H9 (cell line): ENCODE measurements at regions not wholly inside any gene's neighbourhood (a gene's known extent, or its start where the extent isn't known, plus 50 kb on each side); places are given as distances from the start of the nearest gene placed in this dataset.

Experiments
- DNase-seq: peaks from one replicate; pipeline ENCODE4 v3.0.0-alpha.2; 2017
- H2AFZ ChIP-seq: one replicate; pipeline ENCODE4 v1.6.1; 2013; ENCODE audit warnings: mild to moderate bottlenecking, low read length, control low read depth, moderate library complexity
- H2AK5ac ChIP-seq: 2 replicates; pipeline ENCODE4 v1.6.1; 2013; ENCODE audit warnings: low read length, control low read depth, mixed read lengths; ENCODE audit not compliant: insufficient read length
- H2BK120ac ChIP-seq: one replicate; pipeline ENCODE4 v1.6.1; 2013; ENCODE audit warnings: low read depth, mild to moderate bottlenecking, low read length, control low read depth, inconsistent platforms; ENCODE audit not compliant: poor library complexity, severe bottlenecking
- H2BK12ac ChIP-seq: 2 replicates; pipeline ENCODE4 v1.6.1; 2013; ENCODE audit warnings: low read length, control low read depth, mixed read lengths, low read depth; ENCODE audit not compliant: insufficient read length
- H2BK15ac ChIP-seq: 2 replicates; pipeline ENCODE4 v1.6.1; 2013; ENCODE audit warnings: low read depth, low read length, control low read depth
- H2BK20ac ChIP-seq: one replicate; pipeline ENCODE4 v1.6.1; 2013; ENCODE audit warnings: low read depth, mild to moderate bottlenecking, low read length, control low read depth, inconsistent platforms; ENCODE audit not compliant: poor library complexity, severe bottlenecking
- H2BK5ac ChIP-seq: 2 replicates; pipeline ENCODE4 v1.6.1; 2013; ENCODE audit warnings: low read length, control low read depth, mixed read lengths; ENCODE audit not compliant: insufficient read length
- H3K14ac ChIP-seq: 2 replicates; pipeline ENCODE4 v1.6.1; 2013; ENCODE audit warnings: low read length, control low read depth; ENCODE audit not compliant: insufficient read depth
- H3K18ac ChIP-seq: 2 replicates; pipeline ENCODE4 v1.6.1; 2013; ENCODE audit warnings: low read depth, mild to moderate bottlenecking, mixed read lengths, low read length, control low read depth; ENCODE audit not compliant: insufficient read length
- H3K23ac ChIP-seq: 2 replicates; pipeline ENCODE4 v1.6.1; 2013; ENCODE audit warnings: low read length, control low read depth, mixed read lengths, low read depth; ENCODE audit not compliant: insufficient read length
- H3K23me2 ChIP-seq: 2 replicates; pipeline ENCODE4 v1.6.1; 2013; ENCODE audit warnings: low read depth, mild to moderate bottlenecking, mixed read lengths, low read length, control low read depth; ENCODE audit not compliant: insufficient read length, poor library complexity, severe bottlenecking
- H3K27ac ChIP-seq: 2 replicates; pipeline ENCODE4 v1.5.1; 2013; ENCODE audit warnings: low read length, control low read depth, mixed read lengths, low read depth; ENCODE audit not compliant: insufficient read length
- H3K27me3 ChIP-seq: 2 replicates; pipeline ENCODE4 v1.6.1; 2013; ENCODE audit warnings: low read length, control low read depth, inconsistent platforms; ENCODE audit not compliant: insufficient read depth
- H3K4ac ChIP-seq: 2 replicates; pipeline ENCODE4 v1.6.1; 2013; ENCODE audit warnings: low read depth, mild to moderate bottlenecking, control low read depth, inconsistent platforms, low read length, moderate library complexity
- H3K4me1 ChIP-seq: 2 replicates; pipeline ENCODE4 v1.6.1; 2013; ENCODE audit warnings: low read length, control low read depth, inconsistent platforms; ENCODE audit not compliant: insufficient read depth
- H3K4me2 ChIP-seq: 2 replicates; pipeline ENCODE4 v1.6.1; 2013; ENCODE audit warnings: low read length, control low read depth, mixed read lengths; ENCODE audit not compliant: insufficient read length, insufficient read depth
- H3K56ac ChIP-seq: 2 replicates; pipeline ENCODE4 v1.6.1; 2013; ENCODE audit warnings: low read depth, mild to moderate bottlenecking, mixed read lengths, low read length, control low read depth; ENCODE audit not compliant: insufficient read length
- H3K79me1 ChIP-seq: 2 replicates; pipeline ENCODE4 v1.6.1; 2013; ENCODE audit warnings: low read depth, mild to moderate bottlenecking, moderate library complexity, low read length, control low read depth, inconsistent platforms; ENCODE audit not compliant: insufficient read depth, poor library complexity, severe bottlenecking
- H3K79me2 ChIP-seq: 2 replicates; pipeline ENCODE4 v1.6.1; 2013; ENCODE audit warnings: low read length, control low read depth, inconsistent platforms; ENCODE audit not compliant: insufficient read depth
- H3K9ac ChIP-seq: 2 replicates; pipeline ENCODE4 v1.6.1; 2013; ENCODE audit warnings: low read length, control low read depth, mixed read lengths; ENCODE audit not compliant: insufficient read length; ENCODE audit errors: extremely low read depth
- H3K9me3 ChIP-seq: one replicate; pipeline ENCODE4 v1.6.1; 2013; ENCODE audit warnings: low read depth, low read length, inconsistent platforms; ENCODE audit not compliant: control insufficient read depth
- H3T11ph ChIP-seq: one replicate; pipeline ENCODE4 v1.6.1; 2013; ENCODE audit warnings: mild to moderate bottlenecking, low read length, control low read depth, inconsistent platforms
- H4K20me1 ChIP-seq: one replicate; pipeline ENCODE4 v1.6.1; 2013; ENCODE audit not compliant: control insufficient read depth, insufficient read length, insufficient read depth
- H4K5ac ChIP-seq: 2 replicates; pipeline ENCODE4 v1.6.1; 2013; ENCODE audit warnings: low read depth, mild to moderate bottlenecking, mixed read lengths, low read length, control low read depth; ENCODE audit not compliant: insufficient read length
- H4K8ac ChIP-seq: replicated peaks from 2 replicates; pipeline ENCODE4 v1.6.1; 2013; ENCODE audit warnings: low read length, control low read depth, mixed read lengths, low read depth; ENCODE audit not compliant: insufficient read length
- H4K91ac ChIP-seq: 2 replicates; pipeline ENCODE4 v1.6.1; 2013; ENCODE audit warnings: low read depth, mild to moderate bottlenecking, moderate library complexity, mixed read lengths, low read length, control low read depth; ENCODE audit not compliant: insufficient read length
- H3K27ac Mint-ChIP-seq, 3 experiments: 2 replicates in 2 of 3; 3 replicates in 1 of 3; pipeline ENCODE4 v1.8.0; 2020 to 2021; ENCODE audit warnings: mixed read lengths in 3 of 3, mild to moderate bottlenecking in 1 of 3, moderate library complexity in 1 of 3
- H3K27me3 Mint-ChIP-seq: 2 replicates; pipeline ENCODE4 v1.8.0; 2021; ENCODE audit warnings: low read depth, mild to moderate bottlenecking, moderate library complexity, mixed read lengths
- H3K36me3 Mint-ChIP-seq, 3 experiments: 2 replicates in 2 of 3; 3 replicates in 1 of 3; pipeline ENCODE4 v1.8.0; 2020 to 2021; ENCODE audit warnings: low read depth in 3 of 3, mixed read lengths in 3 of 3; ENCODE audit not compliant: insufficient read depth in 1 of 3
- H3K4me1 Mint-ChIP-seq, 2 experiments: 2 replicates each; pipeline ENCODE4 v1.8.0; 2020; ENCODE audit warnings: mixed read lengths in 2 of 2
- H3K4me3 Mint-ChIP-seq, 2 experiments: 2 replicates in 1 of 2; 3 replicates in 1 of 2; pipeline ENCODE4 v1.8.0; 2020 to 2021; ENCODE audit warnings: mild to moderate bottlenecking in 2 of 2, mixed read lengths in 2 of 2, moderate library complexity in 1 of 2
- H3K9me3 Mint-ChIP-seq, 2 experiments: 2 replicates in 1 of 2; 3 replicates in 1 of 2; pipeline ENCODE4 v1.8.0; 2020; ENCODE audit warnings: mild to moderate bottlenecking in 2 of 2, mixed read lengths in 2 of 2, moderate library complexity in 1 of 2
- CTCF ChIP-seq: fragments of 200-600 bp; sonication (generic); conservative IDR thresholded peaks from 3 replicates; pipeline ENCODE4 v1.8.0; 2021; ENCODE audit warnings: antibody characterized with exemption, mild to moderate bottlenecking
- WGBS: extraction: QIAGEN DNeasy Blood & Tissue Kit; methylation state at CpG from one replicate; pipeline ENCODE4 v1.1.7; 2013; ENCODE audit warnings: missing lambda C conversion rate, low lambda C conversion rate, mixed read lengths; ENCODE audit not compliant: insufficient read length; ENCODE audit errors: extremely low coverage; 5-methylcytosine and 5-hydroxymethylcytosine counted together

DNA sequence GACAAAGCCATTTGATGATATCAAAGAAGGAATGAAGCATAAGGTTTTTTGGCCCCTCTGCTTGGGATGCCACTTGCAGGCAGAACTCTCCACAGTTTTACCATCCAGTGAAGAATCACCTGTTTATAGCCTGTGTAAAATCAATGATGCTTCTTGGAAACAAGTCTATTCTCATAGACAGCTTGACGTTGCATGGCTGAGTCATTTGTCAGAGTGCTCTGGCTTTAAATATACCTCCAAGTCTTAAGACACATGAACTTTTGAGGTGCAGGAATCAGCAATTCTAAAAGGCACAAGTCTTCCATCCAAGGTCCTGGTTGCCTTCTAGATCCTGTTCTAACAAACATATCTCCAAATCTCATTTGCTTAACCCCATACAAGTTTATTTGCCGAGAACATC is 53.6 kb upstream of the KIRREL3 start:
- Mint-ChIP-seq H3K27me3 (peaks cover 5% of the 10 kb centered on the region), H3K4me1 (peaks cover 36 to 40% of the 10 kb centered on the region in 2 experiments), H3K9me3 (no peaks in the 10 kb centered on the region; a peak in 1 of 5 replicates), H3K27ac (no peak overlapping the region), H3K36me3 (no peaks in the 10 kb centered on the region; a peak in 2 of 7 replicates), H3K4me3 (no peak overlapping the region)
- Histone ChIP-seq H3K23ac (no peak overlapping the region), H3K79me1 (no peaks in the 10 kb centered on the region), H2AFZ (no peak overlapping the region), H3K18ac (no peak overlapping the region), H2BK15ac (no peak overlapping the region), H4K5ac (no peak overlapping the region), H2BK5ac (no peak overlapping the region), H2BK20ac (no peak overlapping the region), H4K91ac (no peak overlapping the region), H3K9me3 (no peaks in the 10 kb centered on the region), H3K4ac (no peak overlapping the region), H3K79me2 (no peaks in the 10 kb centered on the region), H3K27ac (no peak overlapping the region), H3K4me1 (peaks cover 4% of the 10 kb centered on the region; the same call in 1 of the 2 replicates), H2BK12ac (no peak overlapping the region), H4K8ac (no peak overlapping the region), H2AK5ac (no peak overlapping the region), H3T11ph (no peak overlapping the region), H3K23me2 (no peaks in the 10 kb centered on the region), H3K27me3 (no peaks in the 10 kb centered on the region), H3K56ac (no peak overlapping the region), H3K4me2 (no peak overlapping the region), H3K14ac (no peak overlapping the region), H4K20me1 (no peaks in the 10 kb centered on the region), H2BK120ac (no peak overlapping the region), H3K9ac (no peak overlapping the region)
- no peak for TF ChIP-seq CTCF
- WGBS, result no CpG with 5 or more reads among the region's 2 CpGs
- DNase-seq, result no peak
